ENCODE measurements at regions not wholly inside any gene's neighbourhood (a gene's known extent, or its start where the extent isn't known, plus 50 kb on each side); places are given as distances from the start of the nearest gene placed in this dataset.

DNA sequence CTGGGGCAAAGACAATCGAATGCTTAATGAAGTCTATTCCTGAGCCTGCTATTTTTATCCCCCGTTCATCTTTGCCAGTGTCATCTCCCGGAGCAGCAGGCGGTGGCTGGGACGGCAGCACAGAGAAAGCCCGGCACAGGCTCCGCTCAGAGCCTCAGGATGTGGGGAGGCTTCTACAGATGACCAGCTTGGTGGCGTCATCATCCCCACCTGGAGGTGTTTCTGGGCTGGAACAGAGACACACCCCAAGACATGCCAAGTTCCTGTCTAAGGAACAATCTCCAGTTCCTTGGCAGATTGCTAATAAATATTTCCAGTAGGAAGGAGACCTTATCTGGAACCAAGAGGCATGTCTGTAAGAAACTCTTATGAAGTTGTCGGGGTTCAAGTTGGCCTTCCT is 552.4 kb upstream of the MGMT start:
- TF ChIP-seq, protein P1, sequence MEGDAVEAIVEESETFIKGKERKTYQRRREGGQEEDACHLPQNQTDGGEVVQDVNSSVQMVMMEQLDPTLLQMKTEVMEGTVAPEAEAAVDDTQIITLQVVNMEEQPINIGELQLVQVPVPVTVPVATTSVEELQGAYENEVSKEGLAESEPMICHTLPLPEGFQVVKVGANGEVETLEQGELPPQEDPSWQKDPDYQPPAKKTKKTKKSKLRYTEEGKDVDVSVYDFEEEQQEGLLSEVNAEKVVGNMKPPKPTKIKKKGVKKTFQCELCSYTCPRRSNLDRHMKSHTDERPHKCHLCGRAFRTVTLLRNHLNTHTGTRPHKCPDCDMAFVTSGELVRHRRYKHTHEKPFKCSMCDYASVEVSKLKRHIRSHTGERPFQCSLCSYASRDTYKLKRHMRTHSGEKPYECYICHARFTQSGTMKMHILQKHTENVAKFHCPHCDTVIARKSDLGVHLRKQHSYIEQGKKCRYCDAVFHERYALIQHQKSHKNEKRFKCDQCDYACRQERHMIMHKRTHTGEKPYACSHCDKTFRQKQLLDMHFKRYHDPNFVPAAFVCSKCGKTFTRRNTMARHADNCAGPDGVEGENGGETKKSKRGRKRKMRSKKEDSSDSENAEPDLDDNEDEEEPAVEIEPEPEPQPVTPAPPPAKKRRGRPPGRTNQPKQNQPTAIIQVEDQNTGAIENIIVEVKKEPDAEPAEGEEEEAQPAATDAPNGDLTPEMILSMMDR (IDR thresholded peaks at IDR 0.05; ENCODE audit: low read depth, low read length, missing control alignments) = no peak
- no peak for DNase-seq (ENCODE audit: extremely low read depth, low read depth)
- no peak overlapping the region for H3K4me3 ChIP-seq (replicated peaks; ENCODE audit: low read depth, low read length)

DNA sequence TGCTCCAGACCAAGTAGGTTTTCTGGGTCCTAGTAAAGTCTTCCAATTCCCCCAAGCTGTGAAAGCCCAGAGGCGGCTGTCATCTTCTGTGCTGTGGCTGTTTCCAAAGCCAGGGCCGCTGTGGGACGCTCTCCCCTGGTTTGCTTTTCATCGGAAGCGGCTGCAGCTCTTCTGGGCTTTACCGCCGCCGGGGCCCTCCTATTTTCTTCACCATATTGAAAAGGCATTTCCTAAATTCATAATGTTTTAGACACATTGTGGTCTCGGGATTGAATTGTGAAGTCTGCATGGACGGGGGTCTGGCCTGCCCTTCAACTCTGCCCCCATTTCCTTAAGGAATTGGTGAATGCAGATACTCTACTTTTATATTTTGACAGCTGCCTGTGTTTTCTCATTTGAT is 551.4 kb upstream of the MGMT start:
- TF ChIP-seq, protein P1 (IDR thresholded peaks at IDR 0.05; ENCODE audit: low read depth, low read length, missing control alignments) = no peak
- no peak overlapping the region for H3K4me3 ChIP-seq (replicated peaks; ENCODE audit: low read depth, low read length)

DNA sequence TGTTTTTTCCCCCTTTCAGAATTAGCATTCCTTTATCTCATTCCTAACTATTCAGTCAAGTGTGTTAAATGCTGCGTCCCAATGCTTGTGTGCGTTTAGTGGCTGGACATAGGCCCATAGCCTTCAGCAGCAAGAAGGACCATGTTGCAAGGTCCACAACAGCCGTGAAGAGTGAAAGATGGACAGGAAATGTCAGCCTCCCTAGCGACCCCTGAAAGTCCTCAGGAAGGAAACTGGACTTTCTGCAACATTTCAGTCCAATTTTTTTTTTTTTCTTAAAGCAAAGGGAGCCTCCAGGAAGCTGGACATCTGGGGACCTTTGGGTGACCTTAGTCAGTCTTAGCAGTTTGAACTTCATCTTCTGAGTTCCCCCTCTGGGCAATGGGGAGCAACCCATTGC is 550.7 kb upstream of the MGMT start:
- TF ChIP-seq, protein P1 (IDR thresholded peaks at IDR 0.05; ENCODE audit: low read depth, low read length, missing control alignments) = no peak
- no peak for DNase-seq (ENCODE audit: extremely low read depth, low read depth)
- H3K4me3 ChIP-seq (replicated peaks; ENCODE audit: low read depth, low read length) = no peak overlapping the region

More for the DNA sequence above, 551.4 kb upstream of the MGMT start:
- DNase-seq (ENCODE audit: extremely low read depth, low read depth) = no peak

DNA sequence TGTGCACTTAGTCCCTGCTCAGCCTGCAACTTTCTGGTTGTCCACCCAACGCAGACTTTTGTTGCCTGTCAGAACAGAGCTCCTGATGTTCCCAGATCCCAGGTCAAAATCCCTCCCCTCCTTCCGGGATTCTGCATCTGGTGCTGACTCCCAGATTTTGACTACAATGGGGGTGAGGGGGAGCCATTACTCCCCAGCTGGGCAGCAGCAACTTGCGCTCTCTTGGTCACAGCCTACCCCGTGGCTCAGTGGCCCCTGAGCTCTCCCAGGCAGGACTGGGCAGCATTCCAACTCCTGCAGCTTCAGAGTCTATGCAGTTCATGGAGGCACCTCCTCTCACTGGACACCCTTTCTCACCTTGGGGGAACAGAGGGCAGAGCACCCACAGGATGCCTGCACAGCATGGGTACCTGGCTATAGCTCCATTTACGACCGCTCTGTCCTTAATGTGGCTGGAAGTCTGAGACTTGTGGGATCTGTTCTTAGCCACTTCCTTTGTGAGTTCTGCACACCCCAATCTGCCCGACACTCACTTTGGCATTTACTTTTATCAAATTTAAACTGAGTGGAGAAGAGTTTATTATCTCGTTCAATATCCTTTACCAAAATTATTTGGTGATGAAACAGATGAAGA is 545.5 kb upstream of the MGMT start:
- DNase-seq (ENCODE audit: extremely low read depth, low read depth) = no peak
- H3K4me3 ChIP-seq (replicated peaks; ENCODE audit: low read depth, low read length) = no peak overlapping the region
- TF ChIP-seq, protein P1 (IDR thresholded peaks at IDR 0.05; ENCODE audit: low read depth, low read length, missing control alignments) = no peak

DNA sequence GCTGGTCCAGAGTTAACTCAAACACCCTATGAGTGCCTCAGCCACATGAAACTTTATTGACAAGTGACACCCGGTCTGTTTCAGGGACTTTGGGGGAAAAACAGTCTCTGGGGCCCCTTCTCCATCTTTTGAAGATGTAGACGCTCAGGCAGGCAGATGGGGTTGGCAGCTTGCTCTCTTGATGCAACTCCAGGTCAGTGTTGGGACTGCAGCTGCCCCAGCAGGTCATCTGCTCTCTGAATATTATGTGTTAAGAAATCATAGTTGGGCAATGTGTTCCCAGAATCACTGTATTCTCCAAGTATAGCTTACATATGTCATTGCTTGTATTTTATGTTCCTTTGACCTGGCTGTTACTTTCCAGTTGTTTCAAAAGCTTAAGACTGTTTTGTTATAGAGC is 544.9 kb upstream of the MGMT start:
- no peak overlapping the region for H3K4me3 ChIP-seq (replicated peaks; ENCODE audit: low read depth, low read length)
- TF ChIP-seq, protein P1 (IDR thresholded peaks at IDR 0.05; ENCODE audit: low read depth, low read length, missing control alignments) = no peak
- DNase-seq (ENCODE audit: extremely low read depth, low read depth) = no peak

DNA sequence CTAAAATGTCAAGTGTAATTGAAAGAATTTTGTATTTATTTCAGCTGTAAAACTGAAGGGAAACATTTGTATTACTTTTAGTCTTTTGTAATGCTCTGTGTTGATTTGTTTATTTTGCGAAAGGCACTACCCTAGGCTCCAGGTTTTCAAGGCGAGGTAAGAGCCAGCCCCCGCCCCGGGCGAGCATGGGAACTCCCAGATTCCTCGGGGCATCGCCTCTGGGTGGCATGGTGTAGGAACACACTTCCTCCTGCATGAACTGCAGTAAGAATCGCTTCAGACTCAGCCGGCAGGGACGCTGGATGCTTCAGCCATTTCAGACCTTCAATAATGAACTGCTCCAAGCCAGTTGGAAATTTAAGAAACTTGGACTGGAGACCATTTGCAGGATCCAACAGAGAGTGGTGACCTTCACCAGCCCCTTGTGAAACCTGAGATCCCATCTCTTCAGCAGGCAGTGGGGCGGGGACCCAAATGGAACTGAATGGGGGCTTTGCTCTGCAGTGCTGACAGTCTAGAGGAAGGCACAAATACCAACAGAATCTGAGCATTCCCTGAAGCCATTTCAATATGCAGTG is 544.3 kb upstream of the MGMT start:
- DNase-seq (ENCODE audit: extremely low read depth, low read depth) = no peak

More for the DNA sequence above, 544.3 kb upstream of the MGMT start:
- no peak overlapping the region for H3K4me3 ChIP-seq (replicated peaks; ENCODE audit: low read depth, low read length)
- TF ChIP-seq, protein P1 (IDR thresholded peaks at IDR 0.05; ENCODE audit: low read depth, low read length, missing control alignments) = no peak

Data from HFF-Myc (cell line).